Osteoblast (primary cell): ENCODE measurements at regions not wholly inside any gene's neighbourhood (a gene's known extent, or its start where the extent isn't known, plus 50 kb on each side); places are given as distances from the start of the nearest gene placed in this dataset.

Experiments used
- DNase-seq: peaks from one replicate; pipeline ENCODE4 v3.0.0; 2011; ENCODE audit warnings: low spot score, mixed read lengths; ENCODE audit not compliant: insufficient read length; ENCODE audit errors: missing footprints
- H2AFZ ChIP-seq: 2 replicates; pipeline ENCODE4 v1.6.0; 2011; ENCODE audit warnings: mild to moderate bottlenecking, low read length
- H3K27ac ChIP-seq: 2 replicates; pipeline ENCODE4 v1.5.1; 2011; ENCODE audit warnings: mild to moderate bottlenecking, low read depth, low read length, moderate library complexity
- H3K27me3 ChIP-seq: 2 replicates; pipeline ENCODE4 v1.6.0; 2012; ENCODE audit warnings: mild to moderate bottlenecking, control low read depth, inconsistent platforms, low read length, moderate library complexity; ENCODE audit not compliant: insufficient read depth
- H3K36me3 ChIP-seq: 2 replicates; pipeline ENCODE4 v1.5.1; 2011; ENCODE audit warnings: mild to moderate bottlenecking, low read length, control low read depth, moderate library complexity; ENCODE audit not compliant: insufficient read depth
- H3K4me1 ChIP-seq: 2 replicates; pipeline ENCODE4 v1.5.1; 2011; ENCODE audit warnings: mild to moderate bottlenecking, low read length, control low read depth, moderate library complexity; ENCODE audit not compliant: insufficient read depth
- H3K4me2 ChIP-seq: 2 replicates; pipeline ENCODE4 v1.6.0; 2011; ENCODE audit warnings: mild to moderate bottlenecking, low read length; ENCODE audit not compliant: insufficient read depth
- H3K4me3 ChIP-seq: fragments of 200-600 bp; sonication (generic); 3 replicates; pipeline ENCODE4 v1.5.1; 2012; ENCODE audit warnings: mild to moderate bottlenecking, low read length, inconsistent platforms; ENCODE audit not compliant: insufficient read depth
- H3K79me2 ChIP-seq: 2 replicates; pipeline ENCODE4 v1.6.0; 2012; ENCODE audit warnings: mild to moderate bottlenecking, low read length, control low read depth, inconsistent platforms; ENCODE audit not compliant: insufficient read depth
- H3K9me3 ChIP-seq: 2 replicates; pipeline ENCODE4 v1.5.1; 2011; ENCODE audit warnings: low read depth, low read length, control low read depth
- H4K20me1 ChIP-seq: 2 replicates; pipeline ENCODE4 v1.6.0; 2012; ENCODE audit warnings: mild to moderate bottlenecking, low read length, control low read depth; ENCODE audit not compliant: insufficient read depth
- CTCF ChIP-seq: IDR thresholded peaks from 2 replicates; pipeline ENCODE4 v1.5.1; 2011; ENCODE audit warnings: mild to moderate bottlenecking, low read depth, low read length, moderate library complexity; ENCODE audit errors: extremely low read depth

GRCh38 chr2:160664603-160665140, 171.1 kb upstream of the RBMS1 start:
- Histone ChIP-seq H3K4me3 (no peak overlapping the region), H2AFZ (no peak overlapping the region), H3K27ac (no peak overlapping the region), H3K79me2 (no peaks in the 10 kb centered on the region), H3K27me3 (no peaks in the 10 kb centered on the region), H4K20me1 (no peaks in the 10 kb centered on the region), H3K36me3 (no peaks in the 10 kb centered on the region), H3K4me2 (no peak overlapping the region), H3K4me1 (peaks cover 19% of the 10 kb centered on the region), H3K9me3 (no peaks in the 10 kb centered on the region)
- no peak for TF ChIP-seq CTCF
- no peak for DNase-seq

- Histone ChIP-seq H2AFZ (peak overlapping the region; percentile 12), H3K36me3 (no peaks in the 10 kb centered on the region), H3K4me3 (peak overlapping the region; percentile 50), H3K4me1 (peaks cover 19% of the 10 kb centered on the region), H3K4me2 (peak overlapping the region; percentile 72), H3K9me3 (no peaks in the 10 kb centered on the region), H4K20me1 (no peaks in the 10 kb centered on the region), H3K27me3 (no peaks in the 10 kb centered on the region), H3K79me2 (no peaks in the 10 kb centered on the region), H3K27ac (peak overlapping the region; percentile 91)
- DNase-seq: peak; percentile 57
- no peak for TF ChIP-seq CTCF
Measured at GRCh38 chr2:160666154-160667060, 172.8 kb upstream of the RBMS1 start.

GRCh38 chr2:160667811-160668210, 174.2 kb upstream of the RBMS1 start:
- no peak for TF ChIP-seq CTCF
- H3K4me2 ChIP-seq: no peak overlapping the region
- H3K27me3 ChIP-seq: no peaks in the 10 kb centered on the region
- H3K79me2 ChIP-seq: no peaks in the 10 kb centered on the region
- H4K20me1 ChIP-seq: no peaks in the 10 kb centered on the region
- H3K4me3 ChIP-seq: no peak overlapping the region
- H3K4me1 ChIP-seq: peaks cover 19% of the 10 kb centered on the region
- no peaks in the 10 kb centered on the region for H3K9me3 ChIP-seq
- H3K27ac ChIP-seq: peak overlapping the region; percentile 91
- no peak for DNase-seq
- no peaks in the 10 kb centered on the region for H3K36me3 ChIP-seq
- H2AFZ ChIP-seq: no peak overlapping the region

GRCh38 chr2:160670618-160671017, 177.0 kb upstream of the RBMS1 start:
- Histone ChIP-seq H4K20me1 (no peaks in the 10 kb centered on the region), H2AFZ (no peak overlapping the region), H3K79me2 (no peaks in the 10 kb centered on the region), H3K4me3 (no peak overlapping the region), H3K4me1 (peaks cover 18% of the 10 kb centered on the region), H3K36me3 (no peaks in the 10 kb centered on the region), H3K27ac (no peak overlapping the region), H3K27me3 (no peaks in the 10 kb centered on the region), H3K4me2 (no peak overlapping the region), H3K9me3 (no peaks in the 10 kb centered on the region)
- no peak for DNase-seq
- no peak for TF ChIP-seq CTCF
